ENCODE measurements at regions not wholly inside any gene's neighbourhood (a gene's known extent, or its start where the extent isn't known, plus 50 kb on each side); places are given as distances from the start of the nearest gene placed in this dataset.

DNA sequence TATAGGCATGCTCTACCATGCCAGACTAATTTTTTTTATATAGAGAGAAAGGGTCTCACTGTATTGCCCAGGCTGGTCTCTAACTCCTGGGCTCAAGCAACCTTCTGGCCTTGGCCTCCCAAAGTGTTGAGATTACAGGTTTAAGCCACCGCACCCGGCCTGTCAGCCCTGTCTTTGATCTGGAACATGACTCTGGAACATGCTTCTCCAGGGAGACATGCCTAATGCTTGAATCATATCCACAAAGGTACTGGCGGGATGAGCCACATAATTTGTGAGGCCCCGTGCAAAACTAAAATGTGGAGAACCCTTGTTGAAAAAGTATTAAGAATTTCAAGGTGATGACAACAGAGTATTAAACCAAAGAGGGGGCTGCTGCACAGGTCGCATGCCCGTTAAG lies 282.8 kb downstream of the ARHGAP12 start:
- TF ChIP-seq, protein P1, sequence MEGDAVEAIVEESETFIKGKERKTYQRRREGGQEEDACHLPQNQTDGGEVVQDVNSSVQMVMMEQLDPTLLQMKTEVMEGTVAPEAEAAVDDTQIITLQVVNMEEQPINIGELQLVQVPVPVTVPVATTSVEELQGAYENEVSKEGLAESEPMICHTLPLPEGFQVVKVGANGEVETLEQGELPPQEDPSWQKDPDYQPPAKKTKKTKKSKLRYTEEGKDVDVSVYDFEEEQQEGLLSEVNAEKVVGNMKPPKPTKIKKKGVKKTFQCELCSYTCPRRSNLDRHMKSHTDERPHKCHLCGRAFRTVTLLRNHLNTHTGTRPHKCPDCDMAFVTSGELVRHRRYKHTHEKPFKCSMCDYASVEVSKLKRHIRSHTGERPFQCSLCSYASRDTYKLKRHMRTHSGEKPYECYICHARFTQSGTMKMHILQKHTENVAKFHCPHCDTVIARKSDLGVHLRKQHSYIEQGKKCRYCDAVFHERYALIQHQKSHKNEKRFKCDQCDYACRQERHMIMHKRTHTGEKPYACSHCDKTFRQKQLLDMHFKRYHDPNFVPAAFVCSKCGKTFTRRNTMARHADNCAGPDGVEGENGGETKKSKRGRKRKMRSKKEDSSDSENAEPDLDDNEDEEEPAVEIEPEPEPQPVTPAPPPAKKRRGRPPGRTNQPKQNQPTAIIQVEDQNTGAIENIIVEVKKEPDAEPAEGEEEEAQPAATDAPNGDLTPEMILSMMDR (optimal IDR thresholded peaks at IDR 0.05 in 1 of 3, IDR thresholded peaks at IDR 0.05 in 1 of 3, conservative IDR thresholded peaks at IDR 0.05 in 1 of 3; ENCODE audit: extremely low read depth in 1 of 3, insufficient read depth in 2 of 3, low read length in 3 of 3): no peak
- no peak for TF ChIP-seq EZH2 (IDR thresholded peaks at IDR 0.05; ENCODE audit: low read length)
